MM.1S (cell line): ENCODE measurements at regions not wholly inside any gene's neighbourhood (a gene's known extent, or its start where the extent isn't known, plus 50 kb on each side); places are given as distances from the start of the nearest gene placed in this dataset.

Experiments
- DNase-seq: peaks from one replicate; pipeline ENCODE4 v3.0.0-alpha.2; 2015
- H2AFZ ChIP-seq: fragments of 300-600 bp; sonication (generic); 2 replicates; pipeline ENCODE4 v1.6.0; 2016; ENCODE audit warnings: antibody characterized with exemption, low read length
- H3F3A ChIP-seq: fragments of 300-600 bp; sonication (generic); 2 replicates; pipeline ENCODE4 v1.6.1; 2016; ENCODE audit warnings: mild to moderate bottlenecking, antibody characterized with exemption, low read length, moderate library complexity, mixed read lengths; ENCODE audit not compliant: insufficient read depth
- H3K27ac ChIP-seq: fragments of 300-600 bp; sonication (generic); 2 replicates; pipeline ENCODE4 v1.5.1; 2016; ENCODE audit warnings: mild to moderate bottlenecking, low read length
- H3K27me3 ChIP-seq: fragments of 300-600 bp; sonication (generic); replicated peaks from 2 replicates; pipeline ENCODE4 v1.6.0; 2016; ENCODE audit warnings: low read length; ENCODE audit not compliant: insufficient read depth
- H3K36me3 ChIP-seq: fragments of 300-600 bp; sonication (generic); replicated peaks from 2 replicates; pipeline ENCODE4 v1.6.1; 2016; ENCODE audit warnings: mild to moderate bottlenecking, low read length, mixed read lengths; ENCODE audit not compliant: insufficient read depth
- H3K4me1 ChIP-seq: fragments of 300-600 bp; sonication (generic); 2 replicates; pipeline ENCODE4 v1.6.1; 2016; ENCODE audit warnings: low read length, mixed read lengths
- H3K4me2 ChIP-seq: fragments of 300-600 bp; sonication (generic); 2 replicates; pipeline ENCODE4 v1.6.0; 2016; ENCODE audit warnings: low read depth, low read length
- H3K4me3 ChIP-seq: fragments of 300-600 bp; sonication (generic); 2 replicates; pipeline ENCODE4 v1.5.1; 2016; ENCODE audit warnings: low read length, mixed read lengths
- H3K79me2 ChIP-seq: fragments of 300-600 bp; sonication (generic); 2 replicates; pipeline ENCODE4 v1.6.1; 2016; ENCODE audit warnings: mixed run types, low read length, mixed read lengths
- H3K9ac ChIP-seq: fragments of 300-600 bp; sonication (generic); 2 replicates; pipeline ENCODE4 v1.6.1; 2016; ENCODE audit warnings: low read length, mixed read lengths
- H3K9me2 ChIP-seq: fragments of 300-600 bp; sonication (generic); replicated peaks from 2 replicates; pipeline ENCODE4 v1.6.1; 2016; ENCODE audit warnings: mild to moderate bottlenecking, low read length, mixed read lengths; ENCODE audit not compliant: insufficient read depth
- H3K9me3 ChIP-seq: fragments of 300-600 bp; sonication (generic); replicated peaks from 2 replicates; pipeline ENCODE4 v1.6.1; 2016; ENCODE audit warnings: mild to moderate bottlenecking, low read length, mixed read lengths; ENCODE audit not compliant: insufficient read depth
- H4K20me1 ChIP-seq: fragments of 300-600 bp; sonication (generic); 2 replicates; pipeline ENCODE4 v1.6.1; 2016; ENCODE audit warnings: mild to moderate bottlenecking, low read length, moderate library complexity, mixed read lengths; ENCODE audit not compliant: insufficient read depth
- CTCF ChIP-seq: fragments of 300-600 bp; sonication (generic); IDR thresholded peaks from 2 replicates; pipeline ENCODE4 v1.5.1; 2016; ENCODE audit warnings: antibody characterized with exemption, low read length, mixed read lengths
- EZH2 ChIP-seq: fragments of 300-600 bp; sonication (generic); optimal IDR thresholded peaks from 2 replicates; pipeline ENCODE3; 2017; ENCODE audit warnings: low read depth, mild to moderate bottlenecking, antibody characterized with exemption, low read length, mixed read lengths
- EZH2phosphoT487 ChIP-seq: fragments of 300-600 bp; sonication (generic); IDR thresholded peaks from 2 replicates; pipeline ENCODE4 v1.6.1; 2018; ENCODE audit warnings: antibody characterized with exemption, low read length

GRCh38 chr1:198030682-198031081, 113.5 kb downstream of the LHX9 start:
- Histone ChIP-seq H3K9ac (no peak overlapping the region), H3K4me1 (peaks cover 9% of the 10 kb centered on the region), H3K4me2 (peak overlapping the region; percentile 12; the same call in 1 of the 2 replicates), H3K27ac (no peak overlapping the region), H3K27me3 (no peaks in the 10 kb centered on the region), H3K79me2 (no peaks in the 10 kb centered on the region), H3K9me2 (no peaks in the 10 kb centered on the region), H3K36me3 (no peaks in the 10 kb centered on the region), H3K9me3 (no peaks in the 10 kb centered on the region), H4K20me1 (no peaks in the 10 kb centered on the region), H3K4me3 (no peak overlapping the region), H3F3A (no peaks in the 10 kb centered on the region), H2AFZ (no peak overlapping the region)
- TF ChIP-seq EZH2phosphoT487 (no peak), CTCF (no peak), EZH2 (no peak)
- DNase-seq: peak; percentile 47

- no peaks in the 10 kb centered on the region for H3K79me2 ChIP-seq
- no peak overlapping the region for H3K9ac ChIP-seq
- no peak overlapping the region for H2AFZ ChIP-seq
- no peak overlapping the region for H3K4me3 ChIP-seq
- no peaks in the 10 kb centered on the region for H3K27me3 ChIP-seq
- no peak for DNase-seq
- H3K36me3 ChIP-seq: no peaks in the 10 kb centered on the region
- H3K4me1 ChIP-seq: peaks cover 9% of the 10 kb centered on the region
- TF ChIP-seq CTCF (no peak), EZH2 (no peak), EZH2phosphoT487 (no peak)
- no peaks in the 10 kb centered on the region for H3K9me3 ChIP-seq
- H3K27ac ChIP-seq: no peak overlapping the region
- peak overlapping the region; percentile 12; the same call in 1 of the 2 replicates for H3K4me2 ChIP-seq
- H4K20me1 ChIP-seq: no peaks in the 10 kb centered on the region
- no peaks in the 10 kb centered on the region for H3K9me2 ChIP-seq
- no peaks in the 10 kb centered on the region for H3F3A ChIP-seq
Measured at GRCh38 chr1:198031086-198031485, 113.9 kb downstream of the LHX9 start.

- H3K4me2 ChIP-seq: peak overlapping the region; percentile 8; the same call in 1 of the 2 replicates
- no peaks in the 10 kb centered on the region for H3K27me3 ChIP-seq
- H3K4me3 ChIP-seq: no peak overlapping the region
- no peak overlapping the region for H3K27ac ChIP-seq
- no peaks in the 10 kb centered on the region for H3F3A ChIP-seq
- TF ChIP-seq EZH2phosphoT487 (no peak), CTCF (no peak), EZH2 (no peak)
- no peaks in the 10 kb centered on the region for H3K9me2 ChIP-seq
- no peaks in the 10 kb centered on the region for H3K79me2 ChIP-seq
- DNase-seq: peak; percentile 45
- no peaks in the 10 kb centered on the region for H4K20me1 ChIP-seq
- no peak overlapping the region for H3K9ac ChIP-seq
- no peak overlapping the region for H2AFZ ChIP-seq
- no peaks in the 10 kb centered on the region for H3K36me3 ChIP-seq
- peaks cover 9% of the 10 kb centered on the region for H3K4me1 ChIP-seq
- no peaks in the 10 kb centered on the region for H3K9me3 ChIP-seq
Measured at GRCh38 chr1:198032668-198033067, 115.5 kb downstream of the LHX9 start.

- no peak for TF ChIP-seq EZH2phosphoT487
- TF ChIP-seq CTCF: no peak
- no peak for TF ChIP-seq EZH2
- Histone ChIP-seq H3K36me3 (no peaks in the 10 kb centered on the region), H3F3A (no peaks in the 10 kb centered on the region), H3K27ac (no peak overlapping the region), H3K4me3 (no peak overlapping the region), H2AFZ (no peak overlapping the region), H3K9ac (no peak overlapping the region), H3K4me2 (no peak overlapping the region), H3K4me1 (no peaks in the 10 kb centered on the region), H3K27me3 (no peaks in the 10 kb centered on the region), H3K79me2 (no peaks in the 10 kb centered on the region), H3K9me2 (no peaks in the 10 kb centered on the region), H4K20me1 (no peaks in the 10 kb centered on the region), H3K9me3 (no peaks in the 10 kb centered on the region)
- no peak for DNase-seq
Measured at GRCh38 chr1:198040880-198041279, 115.9 kb upstream of the NEK7 start.
